ENCODE measurements at regions not wholly inside any gene's neighbourhood (a gene's known extent, or its start where the extent isn't known, plus 50 kb on each side); places are given as distances from the start of the nearest gene placed in this dataset.
A peak's percentile ranks its signal among the peaks of the same experiment; 100 is the strongest.

DNA sequence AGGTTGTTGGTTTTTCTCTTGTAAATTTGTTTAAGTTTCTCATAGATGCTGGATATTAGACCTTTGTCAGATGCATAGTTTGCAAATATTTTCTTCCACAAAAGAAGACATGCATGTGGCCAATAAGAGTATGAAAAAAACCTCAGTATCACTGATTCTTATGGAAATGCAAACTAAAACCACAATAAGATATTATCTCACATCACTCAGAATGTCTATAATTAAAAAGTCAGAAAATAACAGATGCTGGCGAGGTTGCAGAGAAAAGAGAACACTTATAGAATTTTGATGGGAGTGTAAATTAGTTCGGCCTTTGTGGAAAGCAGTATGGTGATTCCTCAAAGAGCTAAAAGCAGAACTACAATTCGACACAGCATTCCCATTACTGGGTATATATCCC is 1355.6 kb downstream of the FAM133A start:
- no peak for DNase-seq (ENCODE audit: low spot score)

DNA sequence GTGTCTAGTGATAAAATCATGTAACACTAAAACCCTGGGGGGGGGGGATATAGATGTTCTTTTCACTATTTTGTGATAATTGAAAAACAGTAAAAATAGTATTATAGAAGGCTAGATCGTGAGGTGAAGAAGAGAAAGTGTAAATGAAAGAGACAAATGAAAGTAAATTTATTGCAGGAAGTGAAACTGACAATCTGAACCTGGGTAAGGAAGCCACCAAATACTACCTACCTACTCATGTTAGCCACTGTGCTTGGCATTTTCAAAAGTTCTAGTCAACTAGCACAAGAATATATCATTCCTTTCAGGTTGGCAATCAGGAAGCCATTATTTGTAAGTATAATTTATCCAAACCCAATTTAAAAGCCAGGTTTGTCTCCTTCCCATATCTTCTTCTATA is 1366.1 kb downstream of the FAM133A start:
- no peak for DNase-seq (ENCODE audit: low spot score)

DNA sequence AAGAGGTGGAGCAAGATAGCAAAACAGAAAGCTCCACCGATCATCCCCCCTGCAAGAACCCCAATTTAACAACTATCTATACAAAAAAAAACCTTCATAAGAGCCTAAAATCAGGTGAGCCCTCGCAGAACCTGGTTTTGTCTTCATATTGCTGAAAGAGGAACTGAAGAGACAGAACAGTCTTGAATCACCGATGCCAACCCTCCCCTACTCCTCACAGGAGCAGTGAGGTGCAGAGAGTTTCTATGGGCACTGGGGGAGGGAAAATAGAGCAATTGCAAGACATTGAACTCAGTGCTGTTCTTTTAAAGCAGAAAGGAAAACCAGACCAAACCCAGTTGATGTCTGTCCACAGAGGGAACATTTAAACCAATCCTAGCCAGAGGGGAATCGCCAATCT is 1370.3 kb downstream of the FAM133A start:
- DNase-seq (ENCODE audit: low spot score) = no peak

DNA sequence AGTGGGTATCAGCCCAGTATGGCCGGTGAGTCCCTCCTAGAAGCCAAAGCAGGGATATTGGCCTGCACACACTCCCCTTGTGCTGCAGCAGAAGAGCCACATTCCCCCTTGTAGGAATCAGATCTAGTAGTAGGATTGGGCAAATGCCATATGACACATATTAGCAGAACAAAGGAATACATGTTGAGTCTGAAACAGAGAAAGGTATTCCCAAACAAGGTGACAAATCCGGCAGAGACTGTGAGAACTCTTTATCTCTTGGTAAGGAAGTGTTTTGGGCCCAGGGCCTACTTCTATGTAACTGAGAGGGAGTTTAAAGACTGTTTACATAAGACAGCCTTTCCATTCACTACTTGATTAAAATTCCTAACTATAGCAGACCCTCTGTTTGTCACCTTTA is 1382.0 kb downstream of the FAM133A start:
- DNase-seq (ENCODE audit: low spot score) = no peak

DNA sequence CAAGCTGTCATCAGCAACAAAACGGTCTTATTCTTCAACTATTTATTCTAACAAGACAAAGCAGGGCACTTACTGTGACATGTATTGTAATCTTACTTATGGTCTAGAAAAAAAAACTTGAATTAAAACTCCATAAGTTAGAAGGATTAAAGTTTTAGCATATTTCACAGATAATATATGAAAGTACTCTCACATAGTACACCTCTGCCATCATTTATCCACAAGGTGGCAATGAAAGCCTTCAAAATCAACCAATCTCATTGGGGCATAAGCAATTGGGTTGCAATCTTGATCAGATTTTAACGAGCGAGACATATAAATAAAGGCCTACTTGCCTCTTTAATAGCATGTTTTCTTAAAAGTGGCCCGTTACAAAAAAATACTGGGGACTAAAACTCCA is 1382.9 kb downstream of the FAM133A start:
- no peak for DNase-seq (ENCODE audit: low spot score)

DNA sequence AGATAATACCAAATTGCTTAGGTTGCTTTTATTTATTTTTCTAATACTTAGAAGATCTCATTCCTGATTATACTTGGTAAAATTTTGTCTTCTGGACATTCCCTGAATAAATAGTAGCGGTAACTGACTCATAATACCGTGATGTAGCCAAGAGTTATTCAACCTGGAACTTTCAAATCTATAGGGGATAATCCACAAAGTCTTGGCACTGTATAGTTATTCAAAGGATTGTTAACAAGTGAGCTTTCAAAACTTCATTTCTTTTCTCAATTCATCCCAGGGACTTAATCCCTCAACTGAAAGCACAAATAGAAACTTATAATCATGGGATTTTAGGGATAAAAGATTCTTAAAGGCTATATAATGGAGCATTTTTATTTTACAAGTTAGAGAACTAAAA is 1383.3 kb downstream of the FAM133A start:
- no peak for DNase-seq (ENCODE audit: low spot score)

DNA sequence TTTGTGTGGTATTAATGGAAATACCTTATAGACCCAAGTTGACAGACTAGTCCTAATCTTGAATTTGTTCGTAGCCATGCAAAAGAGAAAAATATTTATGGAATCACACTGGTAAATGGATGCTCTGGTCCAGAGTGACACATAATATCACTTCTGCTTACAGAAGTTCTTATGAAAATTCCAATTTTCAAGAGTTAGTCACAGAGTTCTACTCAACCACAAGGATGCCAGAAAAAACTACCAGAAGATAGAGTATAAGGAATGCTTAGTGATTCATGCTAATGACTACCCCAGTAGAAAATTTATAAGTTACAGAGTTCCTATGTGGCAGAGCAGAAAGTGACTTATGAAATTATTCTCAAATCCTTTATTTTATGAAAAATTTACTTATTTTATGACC is 1384.8 kb downstream of the FAM133A start:
- DNase-seq (ENCODE audit: low spot score) = peak; percentile 13

DNA sequence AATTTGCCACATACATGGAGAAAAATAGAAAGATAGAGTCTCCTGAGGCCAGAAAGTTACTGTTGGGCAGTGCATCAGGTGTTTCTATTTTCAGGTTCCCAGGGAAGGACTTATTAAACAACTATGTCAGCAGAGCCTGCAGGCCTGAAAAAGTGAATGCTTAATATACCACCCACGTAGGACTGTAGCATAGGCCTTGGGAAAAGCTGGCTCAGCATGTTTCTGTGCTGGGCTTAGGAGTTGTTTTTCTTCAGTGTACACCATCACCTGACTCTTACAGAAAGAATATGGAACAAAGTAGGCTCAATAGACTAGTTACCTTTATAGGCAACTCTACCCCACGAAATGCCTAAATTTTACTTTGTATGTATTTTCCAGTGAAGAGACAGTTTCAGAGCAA is 1385.9 kb downstream of the FAM133A start:
- no peak for DNase-seq (ENCODE audit: low spot score)

DNA sequence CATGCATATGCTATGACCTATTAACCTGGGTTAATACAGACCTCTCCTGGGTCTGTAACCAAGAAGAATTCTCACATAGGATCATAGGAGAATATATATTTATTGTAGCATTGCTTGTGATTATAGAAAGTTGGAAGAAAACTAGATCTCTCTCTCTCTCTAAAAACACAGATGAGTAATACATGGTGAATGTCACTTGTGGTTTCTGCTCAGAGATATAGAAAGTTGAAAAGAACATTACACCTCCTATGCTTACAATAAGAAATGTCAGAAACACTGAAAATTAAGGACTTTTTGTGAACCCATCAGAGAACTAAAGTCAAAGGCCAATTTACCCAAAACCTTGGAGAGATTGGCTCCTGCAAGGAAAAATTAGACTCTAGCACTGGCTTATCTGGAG is 1389.5 kb downstream of the FAM133A start:
- DNase-seq (ENCODE audit: low spot score) = no peak

DNA sequence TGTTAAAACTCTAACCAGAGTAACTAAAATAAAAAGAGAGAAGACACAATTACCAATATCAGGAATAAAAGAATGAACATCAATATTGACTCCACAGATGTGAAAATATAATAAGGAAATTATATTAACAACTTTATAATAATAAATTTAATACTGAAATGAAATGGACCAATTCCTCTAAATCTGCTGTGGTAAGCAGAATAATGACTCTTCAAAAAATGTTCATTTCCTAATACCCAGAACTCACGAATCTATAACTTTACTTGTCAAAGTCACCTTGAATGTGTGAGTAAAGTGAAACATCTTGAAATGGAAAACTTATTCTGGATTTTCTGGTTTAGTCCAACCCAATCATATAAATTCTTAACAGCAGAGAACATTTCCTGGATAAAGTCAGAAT is 1391.1 kb downstream of the FAM133A start:
- DNase-seq (ENCODE audit: low spot score) = no peak

DNA sequence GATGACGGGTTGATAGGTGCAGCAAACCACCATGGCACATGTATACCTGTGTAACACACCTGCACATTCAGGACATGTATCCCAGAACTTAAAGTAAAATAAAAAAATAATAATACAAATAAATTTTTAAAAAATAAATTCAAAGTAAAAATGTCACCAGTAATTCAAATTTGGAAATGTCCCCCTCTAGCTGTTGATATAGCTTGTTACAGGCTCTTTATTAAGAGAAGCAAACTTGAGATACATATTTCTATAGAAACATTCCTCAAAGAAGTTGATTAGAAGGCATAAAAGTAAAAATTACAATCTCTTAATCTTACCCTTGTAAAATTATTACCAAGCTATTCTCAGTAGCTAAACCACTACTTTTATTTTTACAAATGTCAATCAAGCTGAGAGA is 1397.0 kb downstream of the FAM133A start:
- DNase-seq (ENCODE audit: low spot score) = no peak

DNA sequence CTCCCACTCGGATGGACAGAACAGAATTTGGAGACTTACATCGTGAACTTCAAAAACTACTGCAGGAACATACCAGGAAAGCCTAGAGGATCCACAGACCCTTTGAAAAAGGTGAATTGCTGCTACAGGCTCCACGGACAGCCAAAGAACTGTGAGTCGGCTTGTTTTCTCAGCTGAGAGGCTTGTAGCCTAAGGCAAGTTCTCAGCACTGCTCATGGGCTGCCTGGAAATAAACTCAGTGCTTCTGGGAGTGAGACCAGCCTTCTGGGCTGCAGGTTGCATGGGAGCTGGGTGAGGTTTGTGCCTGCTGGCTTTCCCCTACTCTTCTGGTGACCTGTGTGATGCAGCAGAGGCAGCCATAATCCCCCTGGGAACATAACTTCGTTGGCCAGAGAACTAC is 1397.6 kb downstream of the FAM133A start:
- DNase-seq (ENCODE audit: low spot score) = no peak

DNA sequence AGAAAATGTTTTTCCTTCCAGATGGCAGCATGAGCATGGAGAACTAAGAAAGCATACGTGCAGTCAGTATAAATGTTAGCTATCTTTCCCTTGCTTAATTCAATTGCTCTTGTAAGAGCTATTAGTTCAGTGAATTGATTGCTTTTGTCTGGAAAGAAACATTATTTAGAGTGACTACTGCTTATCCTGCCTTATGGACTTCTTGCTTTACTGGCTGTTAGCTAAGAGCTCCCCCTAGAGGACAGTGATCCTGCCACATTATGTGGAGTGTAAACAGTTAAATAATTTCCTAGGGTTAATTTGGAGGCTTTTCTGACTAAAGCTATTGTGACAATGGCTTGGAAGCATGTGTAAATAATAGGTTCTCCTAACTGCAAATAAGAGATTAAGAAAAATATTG is 1402.4 kb downstream of the FAM133A start:
- DNase-seq (ENCODE audit: low spot score) = no peak

DNA sequence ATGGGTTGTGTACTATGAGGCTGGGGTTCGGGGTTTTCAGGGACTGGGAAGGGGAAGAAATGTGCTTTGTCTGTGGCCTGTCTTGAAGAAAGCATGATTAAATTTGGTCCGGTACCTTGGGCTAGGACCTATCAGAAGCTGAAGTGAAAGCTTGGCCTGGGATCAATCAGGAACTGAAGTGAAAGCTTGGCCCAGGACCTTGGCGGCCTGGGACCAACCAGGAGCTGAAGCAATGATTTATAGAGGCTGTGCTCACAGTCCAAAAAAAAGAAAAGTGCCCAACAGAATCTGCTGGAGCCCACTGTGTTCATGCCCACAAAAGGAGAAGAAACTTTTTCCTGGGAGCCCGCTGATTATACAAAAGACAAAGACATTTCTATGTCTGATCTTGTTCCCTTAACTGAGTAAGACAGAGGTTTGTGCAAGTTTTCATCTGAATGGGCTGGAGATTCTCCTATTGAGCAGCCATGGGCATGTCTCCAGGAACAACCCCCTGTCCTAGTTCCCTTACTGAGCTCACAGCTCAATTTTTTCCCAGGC is 1427.9 kb downstream of the FAM133A start:
- DNase-seq (ENCODE audit: low spot score) = no peak

DNA sequence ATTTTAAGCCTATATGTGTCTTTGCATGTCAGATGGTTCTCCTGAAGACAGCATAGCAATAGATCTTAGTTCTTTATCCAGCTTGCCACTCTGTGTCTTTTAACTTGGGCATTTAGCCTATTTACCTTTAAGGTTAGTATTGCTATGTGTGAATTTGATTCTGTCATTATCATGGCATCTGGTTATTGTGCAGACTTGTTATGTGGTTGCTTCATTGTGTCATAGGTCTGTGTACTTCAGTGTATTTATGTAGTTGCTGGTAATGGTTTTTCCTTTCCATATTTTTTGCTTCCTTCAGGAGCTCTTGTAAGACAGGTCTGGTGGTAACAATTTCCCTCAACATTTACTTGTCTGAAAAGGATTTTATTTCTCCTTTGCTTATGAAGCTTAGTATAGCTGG is 1443.5 kb downstream of the FAM133A start:
- DNase-seq (ENCODE audit: low spot score) = no peak

DNA sequence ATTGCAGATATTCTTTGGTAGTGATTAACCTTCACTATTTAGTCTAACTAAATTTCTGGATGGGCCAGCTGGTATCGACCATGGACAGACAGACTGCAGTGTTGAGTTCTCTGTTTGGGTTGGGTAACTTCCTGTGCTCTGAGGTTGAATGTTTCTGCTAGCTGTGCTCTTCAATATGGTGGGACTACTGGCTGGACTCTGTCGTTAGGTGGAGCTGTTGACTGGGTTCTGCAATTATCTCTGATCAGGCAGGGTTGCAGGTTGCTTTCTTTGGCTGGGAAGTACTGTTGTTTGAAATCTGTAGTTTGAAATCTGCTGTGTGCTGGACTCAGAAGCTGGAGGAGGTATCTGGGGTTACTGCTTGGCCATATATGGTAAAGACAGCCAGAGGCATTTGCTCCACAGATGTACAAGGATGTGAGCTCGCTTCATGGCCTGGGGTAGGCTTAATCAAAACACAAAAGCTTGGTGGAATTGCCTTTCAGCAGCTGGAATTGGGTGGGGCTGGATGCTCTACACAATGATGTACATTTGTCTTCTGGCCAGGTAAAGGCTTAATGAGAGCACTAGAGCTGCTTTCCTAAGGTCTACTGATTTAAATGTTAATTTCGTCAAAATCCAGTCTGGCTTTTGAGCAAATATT is 1472.0 kb downstream of the FAM133A start:
- no peak for DNase-seq (ENCODE audit: low spot score)

DNA sequence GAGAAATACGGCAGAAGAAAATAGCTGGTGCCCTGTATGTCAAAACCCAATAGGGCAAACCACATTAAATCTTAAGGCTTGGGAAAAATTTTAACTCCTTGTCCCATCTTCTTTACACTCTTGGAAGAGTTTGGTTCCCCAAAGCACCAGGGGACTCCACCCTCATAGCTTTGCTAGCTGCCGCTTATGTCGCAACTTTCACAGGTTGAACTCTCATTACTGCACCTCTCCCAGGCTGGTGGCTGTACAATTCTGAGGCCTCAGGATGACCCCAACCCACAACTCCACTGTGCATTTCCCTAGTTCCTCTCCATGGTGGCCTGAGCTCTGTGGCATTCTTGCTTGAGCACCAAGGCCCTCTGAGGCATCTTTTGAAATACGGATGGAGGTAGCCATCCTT is 1478.8 kb downstream of the FAM133A start:
- no peak for DNase-seq (ENCODE audit: low spot score)

DNA sequence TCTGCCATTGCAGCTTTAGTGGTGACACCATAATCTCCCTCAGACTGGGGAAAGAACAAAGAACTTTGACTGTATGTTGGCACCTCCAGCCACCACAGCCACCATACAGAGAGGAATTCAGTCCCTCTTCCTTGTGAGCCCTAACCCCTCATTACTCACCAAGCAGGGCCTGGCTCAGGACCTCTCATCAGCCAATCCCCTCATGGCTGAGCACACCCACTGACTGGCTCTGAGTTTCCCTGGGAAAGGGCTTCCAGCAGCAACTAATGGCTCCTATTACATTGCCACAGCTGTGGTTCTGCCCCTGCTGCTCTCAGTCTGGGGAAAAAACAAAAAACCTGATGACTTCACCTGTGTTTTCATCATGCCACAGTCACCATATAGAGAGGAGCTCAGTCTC is 1482.6 kb downstream of the FAM133A start:
- DNase-seq (ENCODE audit: low spot score) = no peak

Data from COLO829 (cell line).